ENCODE measurements at regions not wholly inside any gene's neighbourhood (a gene's known extent, or its start where the extent isn't known, plus 50 kb on each side); places are given as distances from the start of the nearest gene placed in this dataset.

DNA sequence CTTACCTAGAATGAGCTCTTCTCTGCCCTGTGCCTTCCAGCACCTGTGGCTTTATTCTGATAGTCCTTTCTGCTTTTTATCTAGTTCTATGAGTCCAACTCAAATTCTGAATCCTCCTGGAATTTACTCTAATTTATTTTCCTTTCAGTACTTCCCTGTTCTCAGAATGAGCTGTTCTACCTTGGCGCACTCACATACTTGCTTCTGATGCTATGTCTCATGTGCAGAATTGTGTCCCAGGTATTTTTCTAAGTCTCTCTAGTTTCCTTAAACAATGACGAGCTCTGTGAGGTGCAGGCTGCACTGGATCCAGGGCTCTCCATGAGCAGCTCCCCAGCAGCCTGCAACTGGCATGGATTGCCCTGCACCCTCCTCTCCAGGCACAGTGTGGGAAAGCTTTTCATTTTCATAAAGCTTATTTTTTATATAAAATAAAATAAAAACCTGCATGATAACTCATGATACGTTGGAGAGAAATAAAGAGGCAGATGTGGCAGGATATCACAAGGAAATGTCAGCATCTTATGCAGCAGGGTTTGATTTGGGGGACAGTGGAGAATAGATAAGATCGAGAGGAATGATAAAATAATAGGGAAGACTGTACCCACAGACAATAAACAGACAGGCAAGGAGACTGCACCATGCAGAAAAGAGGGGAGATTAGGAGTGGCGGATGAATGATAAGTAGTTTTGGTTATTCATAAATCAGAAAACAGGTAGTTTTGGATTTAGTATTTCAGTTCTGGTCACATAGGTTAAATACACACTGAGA lies 258.2 kb upstream of the POM121L12 start:
- no peaks in the 10 kb centered on the region for H3K4me1 ChIP-seq (ENCODE audit: control insufficient read depth, low read length)
- H4K20me1 ChIP-seq (ENCODE audit: control insufficient read depth, insufficient read depth, low read depth, low read length) = no peaks in the 10 kb centered on the region
- peaks cover 3% of the 10 kb centered on the region; the same call in 1 of the 2 replicates for H3K9me3 ChIP-seq (ENCODE audit: control insufficient read depth, insufficient read depth, low read length)
- no peaks in the 10 kb centered on the region for H3K9me2 ChIP-seq (replicated peaks; ENCODE audit: control insufficient read depth, low read length)
- H3F3A ChIP-seq (ENCODE audit: control insufficient read depth, insufficient read depth) = no peaks in the 10 kb centered on the region
- no peak overlapping the region for H3K4me2 ChIP-seq (ENCODE audit: low read length)
- no peak overlapping the region for H3K27ac ChIP-seq (ENCODE audit: low read depth, low read length)
- TF ChIP-seq EZH2phosphoT487 (IDR thresholded peaks at IDR 0.05; ENCODE audit: borderline replicate concordance, low read length) = no peak
- TF ChIP-seq, protein P1, sequence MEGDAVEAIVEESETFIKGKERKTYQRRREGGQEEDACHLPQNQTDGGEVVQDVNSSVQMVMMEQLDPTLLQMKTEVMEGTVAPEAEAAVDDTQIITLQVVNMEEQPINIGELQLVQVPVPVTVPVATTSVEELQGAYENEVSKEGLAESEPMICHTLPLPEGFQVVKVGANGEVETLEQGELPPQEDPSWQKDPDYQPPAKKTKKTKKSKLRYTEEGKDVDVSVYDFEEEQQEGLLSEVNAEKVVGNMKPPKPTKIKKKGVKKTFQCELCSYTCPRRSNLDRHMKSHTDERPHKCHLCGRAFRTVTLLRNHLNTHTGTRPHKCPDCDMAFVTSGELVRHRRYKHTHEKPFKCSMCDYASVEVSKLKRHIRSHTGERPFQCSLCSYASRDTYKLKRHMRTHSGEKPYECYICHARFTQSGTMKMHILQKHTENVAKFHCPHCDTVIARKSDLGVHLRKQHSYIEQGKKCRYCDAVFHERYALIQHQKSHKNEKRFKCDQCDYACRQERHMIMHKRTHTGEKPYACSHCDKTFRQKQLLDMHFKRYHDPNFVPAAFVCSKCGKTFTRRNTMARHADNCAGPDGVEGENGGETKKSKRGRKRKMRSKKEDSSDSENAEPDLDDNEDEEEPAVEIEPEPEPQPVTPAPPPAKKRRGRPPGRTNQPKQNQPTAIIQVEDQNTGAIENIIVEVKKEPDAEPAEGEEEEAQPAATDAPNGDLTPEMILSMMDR (IDR thresholded peaks at IDR 0.05; ENCODE audit: low read depth, low read length, poor library complexity, severe bottlenecking) = no peak
- no peak overlapping the region for H3K4me3 ChIP-seq (ENCODE audit: low read length)
- no peaks in the 10 kb centered on the region for H3K79me2 ChIP-seq (ENCODE audit: control insufficient read depth, low read length)
- H3K36me3 ChIP-seq (ENCODE audit: control insufficient read depth, low read length) = no peaks in the 10 kb centered on the region
- no peaks in the 10 kb centered on the region for H3K27me3 ChIP-seq (ENCODE audit: control insufficient read depth, low read length)

DNA sequence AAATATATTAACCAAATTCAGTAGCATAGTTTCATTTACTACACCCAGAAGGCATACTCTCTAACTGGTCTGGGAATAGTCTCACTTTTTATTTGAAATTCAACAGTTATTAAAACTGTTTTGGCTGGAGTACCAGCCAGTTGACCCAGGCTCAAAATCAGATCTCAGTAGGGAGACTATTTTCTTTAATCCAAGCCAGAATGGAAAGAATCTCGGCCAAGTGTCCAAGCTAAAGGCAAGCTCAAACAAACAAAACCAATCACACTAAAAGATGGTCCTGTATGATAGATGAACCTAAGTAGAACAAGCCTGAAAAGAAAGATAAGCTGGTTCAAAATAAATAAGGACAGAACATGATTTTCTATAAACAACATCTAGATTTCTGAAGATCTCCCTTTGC lies 259.6 kb upstream of the POM121L12 start:
- no peaks in the 10 kb centered on the region for H3K4me1 ChIP-seq (ENCODE audit: control insufficient read depth, low read length)
- H3K9me3 ChIP-seq (ENCODE audit: control insufficient read depth, insufficient read depth, low read length) = peaks cover 3% of the 10 kb centered on the region; the same call in 1 of the 2 replicates
- H4K20me1 ChIP-seq (ENCODE audit: control insufficient read depth, insufficient read depth, low read depth, low read length) = no peaks in the 10 kb centered on the region
- H3K27me3 ChIP-seq (ENCODE audit: control insufficient read depth, low read length) = no peaks in the 10 kb centered on the region
- TF ChIP-seq, protein P1 (IDR thresholded peaks at IDR 0.05; ENCODE audit: low read depth, low read length, poor library complexity, severe bottlenecking) = no peak
- TF ChIP-seq EZH2phosphoT487 (IDR thresholded peaks at IDR 0.05; ENCODE audit: borderline replicate concordance, low read length) = no peak
- H3K27ac ChIP-seq (ENCODE audit: low read depth, low read length) = no peak overlapping the region
- no peaks in the 10 kb centered on the region for H3K79me2 ChIP-seq (ENCODE audit: control insufficient read depth, low read length)
- H3K36me3 ChIP-seq (ENCODE audit: control insufficient read depth, low read length) = no peaks in the 10 kb centered on the region
- no peak overlapping the region for H3K4me2 ChIP-seq (ENCODE audit: low read length)
- H3F3A ChIP-seq (ENCODE audit: control insufficient read depth, insufficient read depth) = no peaks in the 10 kb centered on the region
- no peak overlapping the region for H3K4me3 ChIP-seq (ENCODE audit: low read length)
- H3K9me2 ChIP-seq (replicated peaks; ENCODE audit: control insufficient read depth, low read length) = no peaks in the 10 kb centered on the region

DNA sequence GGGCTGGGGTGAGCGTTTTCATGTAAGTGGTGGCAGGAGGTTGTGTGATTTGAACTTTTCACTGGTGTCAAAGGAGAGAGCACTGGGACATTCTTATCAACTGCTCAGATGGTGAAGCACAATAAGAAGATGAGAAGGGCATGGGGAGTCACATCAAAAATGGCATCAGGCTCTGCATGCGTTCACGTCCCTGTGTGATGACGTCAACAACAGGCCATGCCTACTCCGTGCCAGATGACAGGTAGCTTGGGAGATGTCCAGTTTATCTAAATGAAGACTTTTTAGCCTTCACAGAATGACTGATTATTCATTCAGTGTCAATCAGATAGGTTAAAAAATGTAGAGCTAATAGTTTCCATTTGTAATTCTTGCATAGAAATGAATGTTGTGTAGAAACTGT lies 264.3 kb upstream of the POM121L12 start:
- H3K27ac ChIP-seq (ENCODE audit: low read depth, low read length) = no peak overlapping the region
- no peaks in the 10 kb centered on the region for H3K79me2 ChIP-seq (ENCODE audit: control insufficient read depth, low read length)
- H3K36me3 ChIP-seq (ENCODE audit: control insufficient read depth, low read length) = no peaks in the 10 kb centered on the region
- no peaks in the 10 kb centered on the region for H4K20me1 ChIP-seq (ENCODE audit: control insufficient read depth, insufficient read depth, low read depth, low read length)
- no peaks in the 10 kb centered on the region for H3K9me2 ChIP-seq (replicated peaks; ENCODE audit: control insufficient read depth, low read length)
- no peak overlapping the region for H3K4me3 ChIP-seq (ENCODE audit: low read length)
- no peaks in the 10 kb centered on the region for H3K9me3 ChIP-seq (ENCODE audit: control insufficient read depth, insufficient read depth, low read length)
- no peaks in the 10 kb centered on the region for H3K4me1 ChIP-seq (ENCODE audit: control insufficient read depth, low read length)
- H3K27me3 ChIP-seq (ENCODE audit: control insufficient read depth, low read length) = no peaks in the 10 kb centered on the region
- TF ChIP-seq EZH2phosphoT487 (IDR thresholded peaks at IDR 0.05; ENCODE audit: borderline replicate concordance, low read length) = no peak
- TF ChIP-seq, protein P1 (IDR thresholded peaks at IDR 0.05; ENCODE audit: low read depth, low read length, poor library complexity, severe bottlenecking) = no peak
- H3K4me2 ChIP-seq (ENCODE audit: low read length) = no peak overlapping the region
- H3F3A ChIP-seq (ENCODE audit: control insufficient read depth, insufficient read depth) = no peaks in the 10 kb centered on the region

Measured in DOHH2 (cell line).